Hematopoietic multipotent progenitor cell treated with erythropoietin and hydrocortisone succinate and interleukin-3 and kit ligand, for 4 days (in vitro differentiated cells): ENCODE measurements at regions not wholly inside any gene's neighbourhood (a gene's known extent, or its start where the extent isn't known, plus 50 kb on each side); places are given as distances from the start of the nearest gene placed in this dataset.
A peak's percentile ranks its signal among the peaks of the same experiment; 100 is the strongest.

Source experiments
- DNase-seq: peaks from one replicate; pipeline ENCODE4 v3.0.0-alpha.2; 2015

DNA sequence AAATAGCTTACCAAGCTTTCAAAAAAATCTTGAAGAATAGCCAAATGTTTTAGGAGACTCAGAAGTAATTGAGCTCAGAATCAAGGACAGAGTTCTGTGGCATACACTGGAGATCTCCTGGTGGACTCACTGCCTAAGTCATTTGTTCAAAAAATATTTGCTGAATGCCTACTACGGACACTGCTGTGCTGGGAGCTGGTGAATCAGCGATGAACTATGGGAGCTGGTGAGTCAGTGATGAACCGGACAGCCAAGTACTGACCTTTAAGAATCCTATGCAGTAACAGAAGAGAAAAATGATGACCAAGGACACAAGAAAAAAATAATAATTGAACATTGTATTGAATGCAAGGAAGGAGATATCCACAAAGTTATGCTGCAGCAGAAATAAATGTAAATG lies 717.9 kb upstream of the CXADR start:
- no peak for DNase-seq

DNA sequence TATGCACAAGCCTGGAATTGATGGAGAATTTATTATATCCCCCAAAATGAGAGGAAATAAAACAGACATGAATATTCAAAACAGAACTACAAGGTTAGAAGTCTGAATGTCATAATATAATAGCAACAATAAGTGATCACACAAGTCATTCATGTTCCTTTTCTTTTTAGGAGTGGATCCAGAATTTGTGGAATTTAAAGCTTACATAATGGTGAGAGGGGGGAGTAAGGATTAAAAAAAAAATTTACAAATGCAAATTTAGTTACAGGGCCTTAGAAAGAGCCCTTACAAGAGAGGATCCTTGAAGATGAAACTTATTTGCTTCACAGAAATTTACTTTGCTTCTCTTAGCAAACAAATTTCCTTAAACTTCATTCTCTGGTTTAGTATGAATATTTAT lies 716.1 kb upstream of the CXADR start:
- DNase-seq, result no peak

DNA sequence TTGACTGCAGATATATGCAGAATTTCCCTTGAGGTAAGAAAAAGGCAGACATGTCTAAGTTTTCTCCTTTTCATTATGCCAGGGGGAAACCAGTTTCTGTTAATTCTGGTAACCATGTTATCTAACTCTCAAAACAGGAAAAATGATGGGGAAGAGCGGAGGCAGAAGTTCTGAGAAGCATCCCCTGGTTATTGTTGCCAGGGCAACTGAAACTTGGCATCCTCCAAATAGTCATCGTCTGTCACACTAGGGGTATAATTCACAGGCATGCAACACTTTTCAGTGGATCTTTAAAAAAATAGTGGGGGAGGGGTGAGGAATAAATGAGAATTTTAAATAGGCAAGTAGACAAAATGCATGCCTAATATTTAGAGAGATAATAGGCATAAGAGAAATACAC lies 715.3 kb upstream of the CXADR start:
- no peak for DNase-seq

DNA sequence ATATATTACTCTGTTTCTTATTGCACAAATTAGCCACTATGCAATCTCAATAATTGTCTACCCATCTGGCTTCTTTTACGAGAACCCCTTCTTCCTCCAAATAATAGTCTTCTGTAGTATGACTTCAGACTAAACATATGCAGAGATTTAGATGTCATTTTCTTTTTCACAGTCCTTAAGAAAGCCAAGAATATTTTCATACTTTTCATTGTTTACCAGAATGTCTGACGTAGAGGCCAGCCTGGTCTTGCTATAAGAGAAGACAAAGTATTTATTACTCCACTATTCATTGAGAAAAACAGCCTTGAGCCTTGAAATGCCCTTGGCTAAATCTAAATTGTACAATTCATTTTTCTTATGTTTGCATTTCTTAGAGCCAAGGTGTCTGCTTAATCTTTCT lies 714.9 kb upstream of the CXADR start:
- no peak for DNase-seq

DNA sequence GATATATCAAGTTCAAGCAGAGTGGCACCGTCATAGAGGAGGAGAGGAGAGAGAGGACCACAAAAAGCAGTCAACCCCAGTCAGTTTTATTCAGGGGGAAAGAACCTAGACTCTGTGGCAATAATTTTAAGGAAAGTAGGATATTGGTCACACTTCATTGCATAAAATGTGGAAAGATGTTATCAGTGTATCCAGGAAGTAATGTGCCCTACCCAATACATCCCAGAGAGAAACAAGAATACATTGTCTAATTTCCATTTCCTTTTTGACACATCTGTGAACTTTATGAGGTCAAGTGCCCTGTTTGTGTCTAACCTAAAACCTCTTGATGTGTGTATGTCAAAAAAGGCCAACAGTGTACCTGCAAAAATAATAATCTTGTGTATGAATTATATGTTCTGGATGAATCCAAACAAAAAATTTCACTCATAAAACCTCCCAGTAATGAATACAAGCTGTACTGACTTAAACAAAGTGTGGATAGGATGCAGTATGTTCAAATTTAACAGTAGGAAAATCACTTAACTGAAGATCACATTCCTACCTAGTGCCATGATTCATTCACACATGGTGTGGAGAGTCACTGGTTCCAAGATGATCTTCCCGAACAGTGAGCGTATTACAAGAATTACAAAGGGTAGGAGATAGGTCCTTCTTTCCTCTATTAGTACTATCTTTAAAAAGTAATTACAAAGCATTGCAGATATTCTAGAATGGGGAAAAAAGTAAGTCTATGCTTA lies 712.1 kb upstream of the CXADR start:
- no peak for DNase-seq

DNA sequence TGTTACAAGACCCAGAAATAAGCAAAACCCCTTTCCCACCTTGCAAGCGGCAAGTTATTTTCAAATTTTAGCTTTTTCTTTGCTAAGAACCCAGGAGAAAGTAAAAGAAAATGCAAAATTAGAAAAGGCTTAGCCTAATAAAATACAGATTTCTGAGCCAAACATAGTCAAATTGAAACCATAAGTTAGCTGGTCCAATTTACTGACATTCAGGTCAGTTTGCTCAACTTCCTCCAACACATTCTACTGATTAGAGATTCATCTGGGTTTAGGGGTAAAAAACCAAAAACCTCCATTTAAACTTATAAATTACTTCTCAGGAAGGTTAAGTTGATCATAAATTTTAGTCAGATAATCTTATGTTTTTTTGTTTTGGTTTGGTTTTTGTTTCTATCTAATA lies 701.8 kb upstream of the CXADR start:
- DNase-seq, result no peak

DNA sequence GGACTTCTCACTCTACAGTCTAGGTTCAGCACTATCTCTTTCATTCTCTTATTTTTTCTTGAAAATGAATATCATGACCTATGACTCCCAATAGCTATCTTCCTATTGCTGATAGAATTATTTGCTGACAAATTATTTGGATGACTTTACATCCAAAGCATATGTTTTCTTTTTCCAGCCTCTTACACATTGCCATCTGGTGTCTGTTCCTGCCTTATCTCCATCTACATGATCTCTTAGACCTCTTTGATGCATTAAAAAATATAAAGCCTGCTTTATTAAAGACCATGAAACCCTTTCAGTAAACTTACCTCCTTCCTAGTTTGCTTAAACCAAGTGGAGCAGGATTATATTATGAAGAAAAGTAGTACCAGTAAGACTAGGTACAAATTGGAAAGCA lies 700.9 kb upstream of the CXADR start:
- no peak for DNase-seq

DNA sequence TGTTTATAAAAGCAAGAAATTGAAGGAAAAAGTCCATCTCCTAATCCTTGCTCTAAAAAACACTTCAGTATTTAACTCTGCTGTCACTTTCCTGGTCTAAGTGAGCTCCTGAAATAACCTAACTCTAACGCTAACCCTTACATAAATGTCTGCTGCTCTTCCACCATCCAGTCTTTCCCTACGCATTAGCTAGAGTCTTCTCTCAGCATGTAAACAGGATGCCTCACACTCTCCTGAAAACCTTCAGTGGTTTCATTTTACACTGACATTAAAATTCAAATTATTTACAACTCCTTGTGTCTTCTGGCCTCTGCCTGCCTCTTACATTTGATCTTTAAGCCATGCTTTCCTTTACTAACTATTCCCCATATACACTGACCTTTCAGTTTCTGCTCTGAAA lies 697.6 kb upstream of the CXADR start:
- DNase-seq, result no peak

DNA sequence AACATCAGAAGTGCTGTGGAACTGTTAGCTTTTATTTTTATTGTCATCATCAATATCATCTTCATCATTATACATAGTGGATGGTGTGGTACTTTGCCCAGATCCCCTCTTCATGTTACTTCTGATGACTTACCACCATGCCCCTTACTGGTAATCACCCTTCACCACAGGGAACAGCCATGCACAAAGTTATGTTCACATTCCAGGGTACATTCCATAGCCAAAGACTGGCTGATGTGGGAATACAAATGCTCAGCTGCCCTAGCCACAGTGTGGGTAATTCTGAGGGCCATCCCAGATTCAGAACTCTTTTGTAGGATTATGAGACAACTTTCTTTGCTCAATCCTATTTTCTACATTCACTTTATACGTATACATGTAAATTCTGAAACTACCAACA lies 691.3 kb upstream of the CXADR start:
- DNase-seq, result no peak

DNA sequence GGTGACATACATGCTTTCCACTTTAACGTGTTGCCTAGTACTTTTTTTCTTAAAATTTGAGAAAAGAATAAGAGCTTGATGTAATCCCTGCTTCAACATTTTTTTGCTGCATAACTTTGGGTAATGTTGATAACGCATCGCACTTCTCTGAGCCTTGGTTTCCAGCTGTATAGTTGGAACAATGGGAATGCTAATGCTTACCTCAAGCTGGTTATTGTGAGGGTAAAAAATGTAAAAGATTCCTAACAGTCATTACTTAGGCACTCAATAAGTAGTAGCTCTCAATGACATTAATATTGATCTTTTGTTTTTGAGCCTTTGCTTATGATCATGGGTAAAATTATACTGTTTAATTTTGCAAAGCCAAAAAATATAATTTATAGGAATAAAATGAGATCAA lies 683.3 kb upstream of the CXADR start:
- DNase-seq, result no peak

DNA sequence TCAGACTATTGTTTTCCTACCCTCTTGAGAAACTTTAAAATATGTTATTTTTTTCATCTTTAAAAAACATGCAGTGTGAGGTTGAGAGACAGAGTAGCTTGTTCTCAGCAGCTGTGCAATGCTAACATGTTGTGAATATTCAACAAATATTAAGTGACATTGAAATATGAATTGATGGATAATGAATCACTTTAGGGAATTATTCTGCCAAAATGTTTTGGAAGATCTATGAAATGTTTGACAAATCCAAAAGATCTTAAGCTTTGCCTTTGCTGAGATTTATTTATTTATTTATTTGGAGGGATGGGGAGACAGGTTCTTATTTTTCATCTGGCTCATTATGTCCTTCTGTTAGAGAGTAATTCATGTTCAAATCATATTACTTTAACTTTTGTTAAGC lies 680.1 kb upstream of the CXADR start:
- DNase-seq, result no peak

DNA sequence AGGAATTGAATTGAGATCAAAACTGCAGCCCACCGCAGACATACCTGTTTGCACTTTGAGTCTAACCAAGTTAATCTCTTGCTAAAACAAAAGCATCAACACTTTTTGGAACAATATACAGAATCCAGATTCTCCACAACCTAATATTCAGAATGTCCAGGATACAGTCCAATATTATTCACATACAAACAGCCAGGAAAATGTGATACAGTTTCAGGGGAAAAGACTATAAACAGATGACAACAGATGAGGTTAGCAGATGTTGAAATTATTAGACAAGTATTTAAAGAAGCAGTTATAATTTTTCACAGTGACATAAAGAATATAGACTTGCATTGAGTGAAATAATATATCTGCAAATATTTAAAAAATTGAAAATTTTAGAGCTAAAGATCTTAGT lies 678.1 kb upstream of the CXADR start:
- no peak for DNase-seq

DNA sequence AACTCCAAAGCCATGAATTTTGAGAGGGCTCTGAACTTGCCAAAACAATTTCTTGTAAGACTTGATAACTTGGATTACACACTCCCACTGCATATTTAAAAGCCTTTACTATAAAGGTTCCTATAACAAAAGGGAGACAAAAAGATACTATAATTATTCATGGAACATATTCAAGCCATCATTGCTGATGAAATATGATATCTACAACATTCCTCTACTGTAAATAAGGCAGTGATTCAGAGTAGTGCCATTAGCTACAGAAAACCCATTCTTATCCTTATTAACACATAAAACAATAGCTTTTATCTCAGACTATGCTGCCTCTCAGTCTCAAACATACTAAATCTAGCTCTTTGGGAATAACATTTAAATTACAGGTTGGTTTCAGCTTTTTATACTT lies 675.5 kb upstream of the CXADR start:
- DNase-seq, result no peak

DNA sequence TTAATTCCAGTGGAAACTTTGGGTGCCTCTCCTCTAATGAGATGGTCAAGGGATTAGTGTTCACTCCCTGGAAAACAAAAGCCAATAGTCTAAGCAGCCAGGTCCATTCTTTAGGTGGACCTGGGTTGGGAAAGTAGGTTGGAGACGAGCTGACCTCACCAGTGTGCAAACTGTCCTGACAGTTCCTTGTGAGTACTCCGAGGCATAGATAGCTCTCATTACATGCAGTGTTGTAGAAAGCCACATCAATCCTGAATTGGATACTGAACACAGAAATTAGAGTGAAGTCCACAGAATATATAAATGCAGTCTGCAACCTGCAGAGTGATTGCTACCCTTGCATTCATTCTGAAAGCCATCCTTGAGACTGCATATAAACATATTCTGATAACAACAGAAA lies 675.1 kb upstream of the CXADR start:
- DNase-seq, result no peak

DNA sequence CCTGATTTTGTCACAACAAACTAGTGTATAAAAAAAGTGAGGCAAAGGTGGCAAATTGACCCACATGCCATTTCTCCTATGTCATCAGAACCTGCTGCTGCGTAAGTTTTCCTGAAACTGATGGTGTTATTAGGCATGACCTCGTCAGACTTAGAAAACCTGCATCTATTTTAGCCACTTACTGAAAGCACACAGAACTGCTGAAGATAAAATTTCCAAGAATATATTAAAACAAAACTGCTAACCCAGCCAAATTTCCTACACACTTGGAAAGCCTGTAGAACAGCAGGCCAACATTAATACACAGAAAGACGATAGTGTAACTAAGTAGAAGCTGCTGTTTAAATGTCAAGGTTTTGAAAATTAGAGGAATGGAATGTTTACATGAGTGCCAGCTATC lies 674.5 kb upstream of the CXADR start:
- no peak for DNase-seq

DNA sequence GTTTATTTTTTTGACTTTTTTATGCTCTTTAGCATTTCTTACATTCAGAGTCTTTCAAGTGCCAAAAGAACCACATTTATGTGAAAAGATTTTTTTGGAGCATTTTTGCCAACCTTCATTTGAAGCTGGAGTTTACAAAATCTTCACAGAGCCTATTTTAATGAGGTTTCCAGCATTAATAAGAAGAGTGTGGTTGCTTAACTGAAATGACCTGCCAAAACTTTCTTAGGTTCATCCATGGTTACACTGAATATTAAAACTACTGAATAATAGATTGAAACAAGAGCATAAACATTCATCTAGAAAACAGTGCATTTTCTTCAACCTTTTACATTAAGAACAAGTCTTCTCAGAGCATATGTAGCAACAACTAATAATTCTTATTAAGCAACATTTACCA lies 672.3 kb upstream of the CXADR start:
- DNase-seq, result no peak

DNA sequence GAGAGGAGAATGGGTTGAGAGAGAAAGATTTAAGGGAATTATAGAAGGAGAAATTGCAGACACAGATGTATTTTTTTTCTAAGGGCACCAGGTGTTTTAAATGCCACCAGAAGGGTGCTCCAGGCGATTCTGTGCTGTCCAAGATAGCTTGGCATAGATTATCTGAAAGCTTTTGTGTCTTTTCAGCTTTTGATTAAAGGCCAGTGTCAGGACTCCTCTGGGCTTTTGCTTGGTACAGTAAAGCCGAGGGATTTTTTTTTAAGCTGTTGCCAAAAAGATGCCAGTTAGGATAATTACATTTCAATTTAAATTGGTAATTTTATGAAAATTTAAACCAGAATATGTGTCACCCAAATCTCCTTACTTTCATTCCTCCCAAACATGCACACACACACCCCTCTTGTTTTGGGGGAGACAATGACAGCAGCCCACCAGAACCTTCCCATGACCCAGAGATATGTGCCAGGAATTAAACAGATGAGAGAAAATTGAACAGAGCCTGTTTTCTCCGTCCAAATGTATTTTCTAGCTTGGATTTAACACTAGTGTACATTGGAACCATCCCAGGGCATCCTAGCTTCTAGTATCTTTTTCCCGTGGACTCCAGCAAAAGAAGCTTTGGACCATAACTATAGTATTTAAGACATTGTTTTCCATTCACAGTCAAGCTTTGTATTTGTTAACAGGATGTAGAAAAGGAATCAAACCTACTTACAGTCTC lies 670.7 kb upstream of the CXADR start:
- DNase-seq, result no peak

DNA sequence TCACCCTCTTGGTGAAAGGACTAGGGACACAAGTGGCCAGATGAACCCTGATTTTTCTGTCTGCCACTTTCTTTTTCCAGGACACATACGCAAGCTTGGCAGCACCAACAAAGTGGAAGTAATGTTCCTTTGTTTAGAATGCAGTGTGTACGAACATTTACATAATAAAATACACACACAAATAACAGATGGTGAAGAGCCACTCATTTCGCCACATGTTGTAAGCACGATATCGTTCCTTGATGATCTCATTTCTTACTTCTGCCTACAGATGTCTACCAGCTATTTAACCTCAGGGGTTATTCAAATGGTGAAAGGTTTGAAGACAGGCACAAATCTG lies 670.2 kb upstream of the CXADR start:
- DNase-seq, result no peak

DNA sequence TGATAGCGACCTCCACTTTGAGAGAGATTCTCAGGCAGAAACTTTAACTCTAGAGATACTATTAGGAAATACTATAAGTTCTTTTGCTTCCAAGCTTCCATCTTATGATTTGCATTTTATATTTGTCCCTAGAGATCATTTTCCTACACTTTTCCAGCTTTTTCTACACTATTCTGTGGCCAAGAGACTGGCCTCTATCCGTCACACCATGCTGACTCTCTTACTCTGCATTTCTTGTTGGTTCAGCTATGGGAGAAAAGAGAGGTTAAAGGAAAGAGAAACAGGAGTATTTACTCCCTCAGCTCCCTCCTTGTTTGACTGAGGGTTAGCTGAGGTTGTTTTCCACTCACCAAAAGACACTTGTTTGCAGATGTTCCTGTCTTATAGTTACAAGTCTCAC lies 665.6 kb upstream of the CXADR start:
- DNase-seq, result no peak

DNA sequence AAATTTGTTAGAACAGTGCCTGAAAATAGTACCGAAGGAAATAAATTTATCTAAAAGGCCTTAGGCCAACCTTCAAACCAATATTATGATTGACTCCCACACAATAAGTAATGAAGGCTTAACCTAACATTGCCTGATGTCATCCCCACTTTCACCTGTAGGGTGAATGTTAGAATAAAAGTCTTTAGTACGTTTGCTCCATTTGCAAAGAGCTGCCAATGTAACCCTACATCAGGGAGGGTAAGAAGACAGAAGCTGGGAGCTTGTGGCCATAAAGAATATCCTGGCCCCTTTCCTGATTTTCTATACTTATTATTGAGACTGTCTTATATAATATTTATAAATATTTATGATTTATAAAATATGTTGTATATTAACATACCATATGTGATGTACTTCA lies 661.8 kb upstream of the CXADR start:
- DNase-seq, result peak; percentile 3

DNA sequence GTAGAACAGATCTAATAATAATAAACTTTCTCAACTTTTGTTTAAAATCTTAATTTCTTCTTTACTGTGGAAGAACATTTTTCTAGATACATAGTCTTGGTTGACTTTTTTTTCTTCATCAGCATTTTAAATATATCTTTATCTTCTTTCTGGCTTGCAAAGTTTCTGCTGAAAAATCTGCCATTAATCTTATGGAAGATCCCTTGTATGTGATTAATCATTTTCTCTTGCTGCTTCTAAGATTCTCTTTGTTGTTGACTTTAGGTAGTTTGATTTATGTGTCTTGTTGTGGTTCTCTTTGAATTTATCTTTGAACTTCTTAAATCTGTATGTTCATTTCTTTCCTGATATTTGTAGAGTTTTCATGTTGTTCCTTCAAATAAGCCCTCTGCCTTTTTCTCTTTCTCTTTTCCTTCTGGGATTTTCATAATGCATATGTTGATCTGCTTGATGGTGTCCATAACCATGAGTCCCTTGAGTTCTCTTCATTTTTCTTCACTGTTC lies 657.6 kb upstream of the CXADR start:
- DNase-seq, result no peak

DNA sequence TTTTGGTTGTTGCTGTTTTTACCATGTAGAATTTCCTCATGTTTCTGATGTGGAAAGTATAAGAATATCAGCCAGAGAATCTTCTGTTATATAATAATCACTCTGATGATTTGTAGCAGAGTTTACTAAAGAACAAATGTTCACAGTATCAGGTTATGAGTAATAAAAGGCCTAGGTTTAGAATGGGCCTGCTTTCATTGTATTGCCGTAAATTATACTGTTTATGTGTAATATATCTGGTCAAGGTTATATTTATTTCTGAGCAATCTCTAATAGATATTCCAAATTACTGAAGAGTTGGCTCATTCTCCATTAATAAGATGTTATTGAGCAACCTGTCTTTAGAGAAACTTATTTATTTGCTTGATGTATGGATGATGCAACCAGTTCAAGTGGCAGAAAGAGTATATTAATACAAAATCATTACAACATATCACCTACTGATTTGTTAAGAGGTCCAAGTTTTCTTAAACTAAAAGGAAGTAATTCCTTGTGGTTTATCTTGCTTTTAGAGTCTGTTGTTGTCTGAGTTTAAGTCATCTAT lies 649.4 kb upstream of the CXADR start:
- DNase-seq, result no peak

DNA sequence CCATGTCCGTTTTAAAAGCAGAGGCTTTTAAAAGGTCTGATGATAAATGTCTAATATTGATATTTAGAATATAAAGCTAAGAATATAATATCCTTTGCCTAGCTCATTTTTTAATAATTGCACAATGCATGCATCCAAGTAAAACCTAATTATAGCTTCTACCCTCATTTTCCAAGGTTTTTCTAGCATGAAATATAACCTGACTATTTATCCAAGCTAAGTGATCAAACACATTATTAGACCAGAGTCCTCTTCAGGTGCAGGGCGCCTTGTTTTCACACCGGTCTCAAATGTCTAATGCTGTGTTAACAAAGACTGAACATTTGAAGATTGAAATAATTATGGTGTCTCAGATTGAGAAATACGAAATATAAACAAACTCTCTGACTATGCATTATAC lies 648.9 kb upstream of the CXADR start:
- no peak for DNase-seq

DNA sequence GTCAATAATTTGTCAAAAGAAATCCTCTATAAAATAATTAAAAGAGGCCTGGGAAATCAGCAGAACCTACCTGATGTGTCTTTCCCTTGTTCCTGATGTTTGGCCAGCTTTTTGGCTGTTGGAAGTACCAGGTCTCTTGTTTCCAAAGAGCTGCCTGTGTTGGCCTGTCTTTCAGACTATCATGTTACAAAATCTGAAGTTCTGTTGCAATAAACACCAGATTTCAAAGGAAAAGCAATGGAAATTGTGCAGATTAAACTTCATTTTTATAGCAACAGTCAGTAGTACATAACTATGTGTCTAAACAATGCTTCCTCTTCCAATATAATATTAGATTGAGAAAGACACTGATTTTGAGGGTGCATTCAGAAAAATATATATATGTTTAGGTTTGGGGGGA lies 647.2 kb upstream of the CXADR start:
- no peak for DNase-seq

DNA sequence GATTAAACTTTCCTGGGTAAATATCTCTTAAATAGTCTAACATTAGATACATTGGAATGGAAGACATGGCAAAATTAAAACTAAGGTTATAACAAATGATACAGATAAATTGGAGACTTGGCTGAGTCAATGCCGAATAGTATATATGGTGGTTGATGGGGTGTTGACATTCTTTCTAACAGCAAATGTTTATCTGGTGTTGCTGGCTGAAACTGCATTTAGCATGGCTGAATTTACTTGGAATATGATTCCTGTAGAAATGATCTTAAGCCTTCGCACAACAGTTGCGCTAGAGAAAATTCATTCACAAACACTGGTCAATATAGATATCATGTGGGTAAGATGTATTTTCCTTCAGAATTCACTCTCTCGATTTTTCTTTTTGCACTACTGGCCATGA lies 646.0 kb upstream of the CXADR start:
- DNase-seq, result no peak
